GM23338 (cell line): ENCODE measurements at regions not wholly inside any gene's neighbourhood (a gene's known extent, or its start where the extent isn't known, plus 50 kb on each side); places are given as distances from the start of the nearest gene placed in this dataset.

Experiments
- ATAC-seq: fragments of 200-7000 bp; cut with Tn5 transposase; 3 replicates; pipeline ENCODE4 v1.9.1; 2020
- DNase-seq: peaks from one replicate; pipeline ENCODE4 v3.0.0-alpha.2; 2015; ENCODE audit warnings: low spot score
- H2AFZ ChIP-seq: fragments of 200-600 bp; sonication (generic); 2 replicates; pipeline ENCODE4 v1.8.0; 2016; ENCODE audit warnings: antibody characterized with exemption, mild to moderate bottlenecking, moderate library complexity
- H3F3A ChIP-seq: fragments of 200-600 bp; sonication (generic); replicated peaks from 2 replicates; pipeline ENCODE4 v1.8.0; 2017; ENCODE audit warnings: antibody characterized with exemption, mixed run types, low read depth
- H3K27ac ChIP-seq: fragments of 200-600 bp; sonication (generic); 2 replicates; pipeline ENCODE4 v1.6.1; 2016; ENCODE audit warnings: low read depth
- H3K27me3 ChIP-seq: fragments of 200-600 bp; sonication (generic); 2 replicates; pipeline ENCODE4 v1.8.0; 2016; ENCODE audit warnings: mild to moderate bottlenecking, mixed run types, moderate library complexity; ENCODE audit not compliant: insufficient read depth
- H3K36me3 ChIP-seq: fragments of 200-600 bp; sonication (generic); 2 replicates; pipeline ENCODE4 v1.8.0; 2016; ENCODE audit warnings: mild to moderate bottlenecking; ENCODE audit not compliant: insufficient read depth
- H3K4me1 ChIP-seq: fragments of 200-600 bp; sonication (generic); 2 replicates; pipeline ENCODE4 v1.8.0; 2016; ENCODE audit warnings: mild to moderate bottlenecking, moderate library complexity; ENCODE audit not compliant: insufficient read depth
- H3K4me2 ChIP-seq: fragments of 200-600 bp; sonication (generic); 2 replicates; pipeline ENCODE4 v1.7.1; 2017; ENCODE audit warnings: mixed run types
- H3K4me3 ChIP-seq: fragments of 200-600 bp; sonication (generic); 2 replicates; pipeline ENCODE4 v1.6.1; 2016; ENCODE audit warnings: mixed run types
- H3K79me2 ChIP-seq: fragments of 200-600 bp; sonication (generic); replicated peaks from 2 replicates; pipeline ENCODE4 v1.8.0; 2017; ENCODE audit warnings: mild to moderate bottlenecking; ENCODE audit not compliant: insufficient read depth
- H3K9me2 ChIP-seq: fragments of 200-600 bp; sonication (generic); 2 replicates; pipeline ENCODE4 v1.8.0; 2017; ENCODE audit not compliant: insufficient read depth
- H4K20me1 ChIP-seq: fragments of 200-600 bp; sonication (generic); replicated peaks from 2 replicates; pipeline ENCODE4 v1.8.0; 2017; ENCODE audit warnings: mild to moderate bottlenecking; ENCODE audit not compliant: insufficient read depth
- H3K27ac Mint-ChIP-seq: 2 replicates; pipeline ENCODE4 v1.8.0; 2020; ENCODE audit warnings: inconsistent platforms, mild to moderate bottlenecking, moderate library complexity, mixed read lengths
- H3K27me3 Mint-ChIP-seq: 3 replicates; pipeline ENCODE4 v1.8.0; 2022; ENCODE audit warnings: low read depth, mild to moderate bottlenecking, moderate library complexity, mixed read lengths, inconsistent platforms; ENCODE audit not compliant: insufficient read depth, poor library complexity
- H3K36me3 Mint-ChIP-seq: 3 replicates; pipeline ENCODE4 v1.8.0; 2021; ENCODE audit warnings: low read depth, mild to moderate bottlenecking, inconsistent platforms, moderate library complexity, mixed read lengths
- H3K4me1 Mint-ChIP-seq: 3 replicates; pipeline ENCODE4 v1.8.0; 2020; ENCODE audit warnings: mild to moderate bottlenecking, inconsistent platforms, mixed read lengths
- H3K4me3 Mint-ChIP-seq: 3 replicates; pipeline ENCODE4 v1.8.0; 2021; ENCODE audit warnings: moderate library complexity, mild to moderate bottlenecking, inconsistent platforms, mixed read lengths
- H3K9me3 Mint-ChIP-seq: 3 replicates; pipeline ENCODE4 v1.8.0; 2020; ENCODE audit warnings: moderate library complexity, mild to moderate bottlenecking, inconsistent platforms, mixed read lengths
- NANOG ChIP-seq: IDR thresholded peaks from 2 replicates; pipeline ENCODE4 v1.6.1; 2016; ENCODE audit warnings: antibody characterized with exemption, borderline replicate concordance
- REST ChIP-seq: IDR thresholded peaks from one replicate; pipeline ENCODE4 v1.6.1; 2018; ENCODE audit warnings: antibody characterized with exemption; ENCODE audit not compliant: unreplicated experiment
- ZNF331 ChIP-seq: fragments of 250-450 bp; sonication (Bioruptor Pico); IDR thresholded peaks from 2 replicates; pipeline ENCODE4 v1.5.0; 2020; ENCODE audit warnings: low read depth, mild to moderate bottlenecking, moderate library complexity
- TF ChIP-seq, protein P1 (sequence below): IDR thresholded peaks from 2 replicates; pipeline ENCODE4 v1.6.1; 2016; ENCODE audit warnings: antibody characterized with exemption

DNA sequence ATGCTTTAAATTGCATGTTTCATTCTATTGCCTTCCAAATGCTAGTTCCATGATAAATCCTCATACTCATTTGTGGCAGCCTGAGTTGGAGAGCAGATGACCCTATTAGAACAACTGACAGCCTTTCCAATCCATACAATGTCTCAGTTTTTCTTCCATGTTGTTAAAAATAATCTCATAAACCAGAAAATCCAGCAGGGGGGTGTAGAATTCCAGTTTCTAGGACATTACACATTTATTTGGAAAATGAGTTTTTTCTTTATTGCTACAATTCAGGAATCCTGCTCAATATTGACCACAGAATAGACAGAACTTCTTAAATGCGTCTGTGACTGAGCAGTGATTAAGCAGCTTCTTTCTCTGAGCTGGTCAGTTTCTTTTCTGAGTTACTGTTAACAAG lies 174.2 kb upstream of the ATP10A start (continued):
- TF ChIP-seq REST = no peak
- no peak for TF ChIP-seq ZNF331 (CRISPR knock-in tag)
- no peak for TF ChIP-seq NANOG

- Histone ChIP-seq H3K79me2 (no peaks in the 10 kb centered on the region), H3K9me2 (no peaks in the 10 kb centered on the region), H3K27me3 (no peaks in the 10 kb centered on the region), H4K20me1 (no peaks in the 10 kb centered on the region), H3K4me2 (no peak overlapping the region), H3K36me3 (no peaks in the 10 kb centered on the region), H3K4me3 (no peak overlapping the region), H2AFZ (no peak overlapping the region), H3K27ac (no peak overlapping the region), H3K4me1 (peaks cover under 1% of the 10 kb centered on the region; the same call in 1 of the 2 replicates), H3F3A (no peaks in the 10 kb centered on the region)
- ATAC-seq (no peak), DNase-seq (no peak)
- no peak overlapping the region for H3K27ac Mint-ChIP-seq
- H3K27me3 Mint-ChIP-seq = peaks cover 7% of the 10 kb centered on the region
- H3K36me3 Mint-ChIP-seq = no peaks in the 10 kb centered on the region
- no peaks in the 10 kb centered on the region for H3K9me3 Mint-ChIP-seq
- H3K4me3 Mint-ChIP-seq = no peak overlapping the region
- peaks cover 8% of the 10 kb centered on the region for H3K4me1 Mint-ChIP-seq
- TF ChIP-seq REST = no peak
- TF ChIP-seq, protein P1, sequence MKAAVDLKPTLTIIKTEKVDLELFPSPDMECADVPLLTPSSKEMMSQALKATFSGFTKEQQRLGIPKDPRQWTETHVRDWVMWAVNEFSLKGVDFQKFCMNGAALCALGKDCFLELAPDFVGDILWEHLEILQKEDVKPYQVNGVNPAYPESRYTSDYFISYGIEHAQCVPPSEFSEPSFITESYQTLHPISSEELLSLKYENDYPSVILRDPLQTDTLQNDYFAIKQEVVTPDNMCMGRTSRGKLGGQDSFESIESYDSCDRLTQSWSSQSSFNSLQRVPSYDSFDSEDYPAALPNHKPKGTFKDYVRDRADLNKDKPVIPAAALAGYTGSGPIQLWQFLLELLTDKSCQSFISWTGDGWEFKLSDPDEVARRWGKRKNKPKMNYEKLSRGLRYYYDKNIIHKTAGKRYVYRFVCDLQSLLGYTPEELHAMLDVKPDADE = no peak
These were observed 170.4 kb upstream of the ATP10A start for GRCh38 chr15:26033493-26033892.
